Uterus (tissue), 3 donors: ENCODE measurements at regions not wholly inside any gene's neighbourhood (a gene's known extent, or its start where the extent isn't known, plus 50 kb on each side); places are given as distances from the start of the nearest gene placed in this dataset.

ENCODE experiments used
- DNase-seq, 2 donors: peaks; one replicate each; pipeline ENCODE4 v3.0.0-alpha.2; 2019 to 2020
- H3K27ac ChIP-seq, 2 donors: fragments of 200-600 bp; sonication (generic); 1 replicate in 1 of 2; 2 replicates in 1 of 2; pipeline ENCODE4 v1.5.1; 2016 to 2018
- H3K27me3 ChIP-seq, 2 donors: fragments of 200-600 bp; sonication (generic); one replicate each; pipeline ENCODE4 v1.5.1; 2018 to 2019; ENCODE audit warnings: control low read depth in 1 of 2
- H3K36me3 ChIP-seq, 2 donors: fragments of 200-600 bp; sonication (generic); one replicate each; pipeline ENCODE4 v1.5.1; 2019; ENCODE audit warnings: control low read depth in 1 of 2
- H3K4me1 ChIP-seq, 2 donors: fragments of 200-600 bp; sonication (generic); one replicate each; pipeline ENCODE4 v1.5.1; 2018 to 2019; ENCODE audit warnings: control low read depth in 1 of 2
- H3K4me3 ChIP-seq, 2 donors: fragments of 200-600 bp; sonication (generic); 1 replicate in 1 of 2; 2 replicates in 1 of 2; pipeline ENCODE4 v1.5.1; 2018 to 2019; ENCODE audit warnings: mild to moderate bottlenecking in 1 of 2
- H3K9me3 ChIP-seq, 2 donors: fragments of 200-600 bp; sonication (generic); one replicate each; pipeline ENCODE4 v1.5.1; 2019; ENCODE audit warnings: control low read depth in 1 of 2
- CTCF ChIP-seq, 4 experiments: fragments of 200-600 bp in 2 of 4; fragments of 450-650 bp in 2 of 4; sonication (generic) in 2 of 4; IDR thresholded peaks; one replicate each; pipeline ENCODE4 v1.5.1; 2016 to 2019; ENCODE audit warnings: antibody characterized with exemption in 4 of 4, mild to moderate bottlenecking in 2 of 4, moderate library complexity in 1 of 4
- POLR2A ChIP-seq, 2 donors: fragments of 450-650 bp; IDR thresholded peaks; one replicate each; pipeline ENCODE4 v1.6.1; 2016; ENCODE audit warnings: antibody characterized with exemption in 2 of 2, mild to moderate bottlenecking in 1 of 2, moderate library complexity in 1 of 2
- intact Hi-C: fragments of 100-400 bp; cut with DNase I; formaldehyde crosslinking; loops from one replicate; pipeline ENCODE4 v1.15.1; 2023; ENCODE audit warnings: low total_unique reads
- donor health status: DM: yes; HTN: yes; CAD: no.

DNA sequence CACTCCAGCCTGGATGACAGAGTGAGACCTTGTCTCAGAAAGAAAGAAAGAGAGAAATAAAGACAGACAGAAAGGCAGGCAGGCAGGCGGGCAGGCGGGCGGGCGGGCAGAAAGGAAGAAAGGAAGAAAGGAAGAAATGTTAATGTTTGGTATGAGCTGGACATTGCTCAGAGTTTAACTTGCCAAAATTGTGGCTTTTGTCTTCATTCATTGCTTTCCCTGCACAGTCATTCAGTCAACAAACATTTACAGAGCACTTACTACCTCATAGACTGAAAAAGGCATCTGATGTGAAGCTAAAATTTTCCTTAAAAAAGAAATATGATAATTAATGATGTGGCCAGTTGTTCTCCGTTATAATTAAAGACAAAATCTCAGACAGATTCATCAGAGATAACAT lies 247.1 kb downstream of the SPTSSA start:
- Histone ChIP-seq H3K4me3 (no peak overlapping the region), H3K36me3 (no peaks in the 10 kb centered on the region), H3K27me3 (no peaks in the 10 kb centered on the region), H3K9me3 (no peaks in the 10 kb centered on the region), H3K4me1 (no peaks in the 10 kb centered on the region), H3K27ac (no peak overlapping the region)
- intact Hi-C loops: no loop called here
- DNase-seq: no peak
- TF ChIP-seq POLR2A (IDR thresholded peaks at IDR 0.05) (no peak), CTCF (IDR thresholded peaks at IDR 0.05) (no peak)

DNA sequence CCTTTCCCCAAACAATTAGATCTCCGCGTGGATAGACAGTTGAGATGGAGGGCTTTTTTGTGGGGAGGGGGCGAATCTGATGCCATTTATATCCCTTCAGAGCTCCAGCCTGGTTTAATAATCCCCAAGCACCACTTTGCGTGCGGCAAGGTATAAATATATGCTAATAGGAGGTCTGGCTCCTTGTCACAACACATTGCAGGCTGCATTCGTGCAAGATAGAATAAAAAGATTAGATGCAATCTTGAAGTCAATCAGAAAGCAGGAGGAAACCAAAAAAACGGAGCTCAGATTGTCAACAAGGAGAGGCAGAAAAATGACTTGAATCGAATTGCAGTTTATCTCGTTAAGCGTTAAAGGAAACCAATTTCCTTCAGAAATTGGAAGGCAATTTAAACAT lies 248.7 kb downstream of the SPTSSA start:
- Histone ChIP-seq H3K27me3 (no peaks in the 10 kb centered on the region), H3K36me3 (no peaks in the 10 kb centered on the region), H3K4me1 (no peaks in the 10 kb centered on the region), H3K27ac (no peak overlapping the region), H3K4me3 (no peak overlapping the region), H3K9me3 (no peaks in the 10 kb centered on the region)
- TF ChIP-seq POLR2A (IDR thresholded peaks at IDR 0.05) (no peak), CTCF (IDR thresholded peaks at IDR 0.05) (no peak)
- intact Hi-C loops: no loop called here
- no peak for DNase-seq

DNA sequence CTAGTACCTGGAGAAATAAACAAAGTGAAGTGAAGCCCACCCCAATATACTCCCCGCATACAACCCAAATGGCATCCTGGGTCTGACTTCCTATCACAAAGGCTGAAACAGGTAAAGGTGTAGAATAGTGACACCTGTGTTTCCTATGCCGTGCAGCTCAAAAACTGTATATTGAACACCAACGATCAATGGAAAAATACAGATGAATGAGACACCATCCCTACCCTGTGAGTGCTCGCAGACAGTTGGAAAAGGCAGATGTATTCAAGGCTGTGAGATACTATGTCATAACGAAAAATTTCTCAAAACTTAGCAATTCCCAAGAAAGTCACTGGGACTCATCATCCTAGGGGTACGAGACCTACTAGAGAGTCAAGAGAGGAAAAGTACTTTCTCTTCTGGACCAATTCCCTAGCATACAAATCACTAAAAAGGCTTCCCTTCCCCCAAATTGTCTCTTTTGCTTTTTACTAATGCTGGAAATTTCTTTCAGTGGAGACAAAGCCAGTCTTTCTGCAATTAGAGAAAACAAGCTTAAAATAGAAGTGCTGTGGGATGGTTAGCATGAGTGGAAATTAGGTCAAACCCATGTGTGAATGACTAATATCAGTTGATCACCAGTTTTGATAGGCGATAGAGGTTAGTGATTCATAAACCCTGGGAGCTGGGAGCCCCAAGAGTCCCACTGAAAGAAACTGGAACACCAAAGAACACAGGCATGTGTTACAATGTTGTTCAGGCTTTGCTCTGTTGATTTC lies 249.7 kb downstream of the SPTSSA start:
- intact Hi-C loops: no loop called here
- H3K4me3 ChIP-seq: no peak overlapping the region
- H3K9me3 ChIP-seq: no peaks in the 10 kb centered on the region
- TF ChIP-seq CTCF (IDR thresholded peaks at IDR 0.05) (no peak), POLR2A (IDR thresholded peaks at IDR 0.05) (no peak)
- H3K36me3 ChIP-seq: no peaks in the 10 kb centered on the region
- no peaks in the 10 kb centered on the region for H3K27me3 ChIP-seq
- no peak for DNase-seq
- no peak overlapping the region for H3K27ac ChIP-seq
- no peaks in the 10 kb centered on the region for H3K4me1 ChIP-seq

DNA sequence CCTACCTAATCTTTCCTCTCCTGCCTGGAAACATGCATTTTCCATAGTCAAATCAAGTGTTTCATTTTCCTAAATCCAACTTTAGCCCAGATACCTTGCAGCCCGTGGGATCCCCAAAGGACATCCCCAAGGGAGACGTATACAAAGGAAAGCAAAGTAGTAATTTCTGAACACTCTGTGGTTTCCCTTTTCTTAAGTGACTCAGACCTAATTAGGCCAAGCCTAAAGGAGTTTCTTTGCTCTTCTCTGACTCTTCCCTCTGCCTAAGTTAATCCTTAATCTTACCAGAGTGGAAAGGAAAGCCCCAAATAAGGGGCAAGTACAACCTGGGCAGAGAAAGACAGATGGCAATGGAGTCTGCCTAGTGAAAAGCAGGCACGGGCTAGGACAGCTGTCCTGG lies 250.3 kb downstream of the SPTSSA start:
- Histone ChIP-seq H3K27ac (no peak overlapping the region), H3K27me3 (no peaks in the 10 kb centered on the region), H3K4me3 (no peak overlapping the region), H3K36me3 (no peaks in the 10 kb centered on the region), H3K4me1 (no peaks in the 10 kb centered on the region), H3K9me3 (no peaks in the 10 kb centered on the region)
- intact Hi-C loops: no loop called here
- no peak for TF ChIP-seq POLR2A (IDR thresholded peaks at IDR 0.05)
- TF ChIP-seq CTCF (IDR thresholded peaks at IDR 0.05): no peak
- no peak for DNase-seq

GRCh38 chr14:34208532-34208931 lies 253.5 kb downstream of the SPTSSA start:
- no peak for TF ChIP-seq POLR2A (IDR thresholded peaks at IDR 0.05)
- no peak for TF ChIP-seq CTCF (IDR thresholded peaks at IDR 0.05)
- no peaks in the 10 kb centered on the region for H3K36me3 ChIP-seq
- no peak for DNase-seq
- no peak overlapping the region for H3K27ac ChIP-seq
- H3K4me3 ChIP-seq: no peak overlapping the region
- no peaks in the 10 kb centered on the region for H3K27me3 ChIP-seq
- H3K9me3 ChIP-seq: no peaks in the 10 kb centered on the region
- intact Hi-C loops: no loop called here
- H3K4me1 ChIP-seq: no peaks in the 10 kb centered on the region
